Retina (tissue), 1 donor: ENCODE measurements at regions not wholly inside any gene's neighbourhood (a gene's known extent, or its start where the extent isn't known, plus 50 kb on each side); places are given as distances from the start of the nearest gene placed in this dataset.
"Not testable (repeated sequence)": the region's sequence is repeated elsewhere in the genome, so short reads cannot be mapped to it uniquely, and the experiment has no call there.

Source experiments
- DNase-seq: peaks from one replicate; pipeline ENCODE4 v3.0.0-alpha.2; 2016

- DNase-seq, result no peak
Measured at GRCh38 chr1:239098400-239099037, 287.8 kb upstream of the CHRM3 start.

DNA sequence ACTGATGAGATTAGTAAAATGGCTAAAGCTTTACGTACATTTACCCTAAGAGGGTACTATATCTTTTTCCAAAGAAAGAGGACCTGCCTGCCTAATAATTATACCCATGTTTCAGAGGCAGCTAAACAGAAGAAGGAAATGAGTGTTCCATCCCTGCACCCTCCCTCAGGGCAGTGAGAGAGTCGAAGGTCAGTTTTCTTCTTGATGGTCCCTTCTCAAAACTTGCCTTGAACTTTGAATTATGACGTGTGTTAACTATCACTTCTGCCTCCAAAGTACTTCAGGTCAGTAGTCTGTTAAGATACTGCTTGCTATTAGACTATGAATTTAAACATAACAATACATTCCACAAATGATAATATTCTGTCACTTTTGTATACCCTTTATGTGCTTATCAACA, 294.8 kb upstream of the CHRM3 start:
- DNase-seq, result no peak

- no peak for DNase-seq
Measured at GRCh38 chr1:239084459-239085080, 301.8 kb upstream of the CHRM3 start.

- DNase-seq, result not testable (repeated sequence)
Measured at GRCh38 chr1:239081947-239082346, 304.4 kb upstream of the CHRM3 start.

- no peak for DNase-seq
Measured at GRCh38 chr1:239067480-239067879, 318.9 kb upstream of the CHRM3 start.

DNA sequence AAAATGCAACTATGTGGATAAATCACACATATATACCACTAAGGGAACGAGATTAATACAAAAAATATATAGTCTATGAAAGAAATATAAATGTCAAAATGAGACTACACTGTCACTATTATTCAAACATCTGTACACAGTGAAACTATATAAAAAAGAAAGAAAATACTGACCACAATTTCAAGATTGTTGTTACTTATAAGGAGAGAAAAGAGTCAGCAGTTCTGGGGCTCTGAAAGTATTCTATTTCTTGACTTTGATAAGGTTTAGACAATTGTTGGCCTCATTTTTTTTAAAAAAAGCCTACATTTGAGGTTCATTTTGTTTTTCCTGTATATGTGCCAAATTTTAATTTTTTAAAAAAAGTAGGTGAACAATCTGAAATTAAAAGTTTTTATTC, 319.3 kb upstream of the CHRM3 start:
- no peak for DNase-seq

- DNase-seq, result no peak
Measured at GRCh38 chr1:239061770-239062169, 324.6 kb upstream of the CHRM3 start.

- no peak for DNase-seq
Measured at GRCh38 chr1:239058190-239058589, 328.2 kb upstream of the CHRM3 start.

- no peak for DNase-seq
Measured at GRCh38 chr1:239056940-239057339, 329.4 kb upstream of the CHRM3 start.

DNA sequence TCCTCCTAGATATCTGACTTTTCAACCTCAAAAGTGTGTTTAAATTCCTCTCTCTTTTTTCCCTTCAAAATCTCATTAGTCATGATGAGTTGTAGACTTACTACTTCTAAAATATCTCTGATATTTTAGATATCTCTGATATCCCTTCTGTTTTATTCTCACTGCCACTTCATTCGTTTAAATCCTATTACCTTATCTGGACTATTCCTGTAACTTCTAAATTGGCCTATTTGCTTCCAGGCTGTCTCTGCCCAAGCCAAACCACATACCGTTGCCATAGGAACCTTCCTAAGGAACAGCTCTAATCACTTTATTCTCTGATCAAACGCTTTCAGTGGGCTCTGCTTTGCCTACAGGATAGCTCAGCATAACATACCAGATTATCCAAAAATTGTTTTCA, 333.1 kb upstream of the CHRM3 start:
- no peak for DNase-seq

GRCh38 chr1:239049571-239049970, 336.8 kb upstream of the CHRM3 start:
- no peak for DNase-seq

DNA sequence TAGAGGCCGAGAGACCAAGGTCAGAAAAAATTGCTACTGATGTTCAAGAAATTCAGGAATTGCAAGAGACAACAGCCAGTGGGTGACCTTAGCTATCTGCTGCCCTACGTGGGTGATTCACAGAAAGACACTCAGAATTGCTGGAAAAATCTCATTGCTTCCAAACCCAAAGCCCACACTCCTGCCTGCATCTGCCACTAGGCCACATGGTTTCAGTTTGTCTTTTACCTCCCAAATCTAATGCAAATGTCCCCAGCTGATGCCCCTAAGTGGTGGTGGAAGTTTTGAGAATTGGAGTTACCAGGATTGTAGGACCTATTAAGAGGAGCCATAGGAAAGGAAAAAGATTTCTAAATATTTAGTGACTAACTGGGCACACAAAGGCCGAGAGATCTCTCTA, 341.5 kb upstream of the CHRM3 start:
- DNase-seq, result no peak

GRCh38 chr1:239040523-239040922, 345.8 kb upstream of the CHRM3 start:
- DNase-seq, result no peak

GRCh38 chr1:239031310-239031709, 355.1 kb upstream of the CHRM3 start:
- no peak for DNase-seq

GRCh38 chr1:239025997-239026694, 360.2 kb upstream of the CHRM3 start:
- DNase-seq, result no peak

DNA sequence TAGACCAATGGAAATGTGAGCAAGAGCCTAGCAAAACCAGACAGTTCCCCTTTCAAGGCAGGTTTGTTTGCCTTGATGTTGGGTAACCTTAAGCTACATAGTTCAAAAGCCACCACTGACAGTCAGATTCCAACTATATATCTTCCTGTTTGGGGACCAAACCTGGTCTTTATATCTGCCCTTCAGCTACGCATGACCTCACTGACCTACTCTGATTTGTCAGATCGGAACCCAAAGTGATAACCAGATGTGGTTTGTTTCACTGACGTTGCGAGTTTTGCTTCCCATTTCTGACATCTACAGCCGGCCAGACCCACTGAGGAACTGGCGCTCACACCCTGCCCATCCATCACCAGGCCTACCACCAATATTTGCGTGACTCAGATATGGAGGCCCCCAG, 361.1 kb upstream of the CHRM3 start:
- no peak for DNase-seq

- no peak for DNase-seq
Measured at GRCh38 chr1:239023732-239024360, 362.5 kb upstream of the CHRM3 start.

GRCh38 chr1:239016337-239016736, 370.0 kb upstream of the CHRM3 start:
- DNase-seq, result no peak

DNA sequence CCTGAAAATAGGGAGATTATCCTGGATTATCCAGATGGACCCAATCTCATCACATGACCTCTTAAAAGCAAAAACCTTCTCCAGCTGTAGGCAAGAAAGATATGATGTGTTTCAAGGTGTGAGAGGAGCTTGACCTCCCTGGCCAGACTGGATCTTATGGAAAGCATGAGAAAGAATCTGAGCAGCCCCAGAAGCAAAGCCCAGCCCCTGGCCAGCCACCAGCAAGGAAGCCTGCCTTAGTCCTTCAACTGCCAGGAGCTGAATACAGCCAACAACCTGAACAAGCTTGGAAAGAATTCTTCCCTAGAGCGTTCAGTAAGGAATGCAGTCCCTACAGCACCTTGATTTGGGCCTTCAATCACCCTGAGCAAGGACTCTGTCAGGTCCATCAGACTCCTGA, 375.0 kb upstream of the CHRM3 start:
- no peak for DNase-seq

GRCh38 chr1:239008568-239008967, 377.8 kb upstream of the CHRM3 start:
- DNase-seq, result no peak

DNA sequence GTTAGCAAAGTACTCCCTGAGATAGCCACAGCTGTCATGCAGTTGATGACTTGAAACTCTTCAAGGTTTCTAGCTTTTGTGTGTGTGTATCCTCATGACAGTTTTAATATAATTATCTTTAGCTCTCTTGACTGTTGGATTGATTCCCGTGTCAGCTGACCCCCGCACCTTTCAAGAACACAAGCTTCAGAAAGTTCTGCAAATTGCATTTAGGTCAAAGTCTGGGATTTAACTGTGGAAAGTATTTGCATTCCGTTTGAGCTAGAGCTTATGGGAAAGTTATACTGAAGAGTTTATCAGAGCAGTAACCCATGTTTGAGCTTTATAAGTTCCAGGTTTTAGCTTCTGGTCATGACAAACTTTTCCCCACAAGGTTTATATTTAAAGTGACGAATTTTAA, 380.1 kb upstream of the CHRM3 start:
- no peak for DNase-seq

DNA sequence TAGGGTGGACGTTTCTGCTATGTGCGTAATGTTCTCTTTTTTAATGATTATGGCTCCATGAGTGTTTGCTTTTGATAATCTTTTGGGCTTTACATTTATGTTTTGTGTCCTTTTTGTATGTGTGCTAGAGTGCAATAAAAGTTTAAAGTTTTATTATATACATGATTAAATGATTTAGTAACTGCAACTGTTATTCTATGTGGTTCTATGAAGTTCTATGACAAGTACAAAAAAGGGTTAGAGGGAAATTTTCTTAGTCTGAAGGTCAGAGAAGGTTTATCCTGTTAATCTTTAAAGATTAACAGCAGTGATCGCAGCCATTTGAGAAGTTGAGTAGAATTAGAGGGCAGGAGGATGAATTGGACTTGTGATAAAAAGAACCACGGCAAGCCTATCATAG, 386.4 kb upstream of the CHRM3 start:
- no peak for DNase-seq

DNA sequence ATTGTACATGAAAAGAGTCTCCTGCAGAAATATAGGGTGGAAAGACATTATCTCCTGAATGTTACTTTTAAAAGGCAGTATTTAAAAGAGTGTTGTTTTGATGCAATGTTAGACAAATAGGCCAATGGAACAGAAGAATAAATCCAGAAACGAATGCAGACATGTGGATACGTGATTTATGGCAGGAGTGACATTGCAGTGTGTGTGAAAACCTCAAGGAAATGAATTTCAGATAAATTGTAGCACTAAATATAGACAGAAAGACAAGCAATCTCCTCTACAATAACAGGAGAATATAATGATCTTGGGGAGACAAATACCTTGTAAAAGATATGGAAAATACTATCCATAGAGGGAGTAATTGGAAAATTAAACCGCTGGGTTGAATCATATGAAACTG, 387.8 kb upstream of the CHRM3 start:
- DNase-seq, result no peak
